C4-2B (cell line): ENCODE measurements at regions not wholly inside any gene's neighbourhood (a gene's known extent, or its start where the extent isn't known, plus 50 kb on each side); places are given as distances from the start of the nearest gene placed in this dataset.

Source experiments
- H3K27ac ChIP-seq: fragments of 450-650 bp; 2 replicates; pipeline ENCODE4 v1.5.1; 2017
- ZFX ChIP-seq: fragments of 450-650 bp; IDR thresholded peaks from 2 replicates; pipeline ENCODE4 v1.6.1; 2017
- TF ChIP-seq, protein P1 (sequence below): fragments of 450-650 bp; conservative IDR thresholded peaks from 2 replicates; pipeline ENCODE4 v1.5.1; 2017; ENCODE audit warnings: mild to moderate bottlenecking

DNA sequence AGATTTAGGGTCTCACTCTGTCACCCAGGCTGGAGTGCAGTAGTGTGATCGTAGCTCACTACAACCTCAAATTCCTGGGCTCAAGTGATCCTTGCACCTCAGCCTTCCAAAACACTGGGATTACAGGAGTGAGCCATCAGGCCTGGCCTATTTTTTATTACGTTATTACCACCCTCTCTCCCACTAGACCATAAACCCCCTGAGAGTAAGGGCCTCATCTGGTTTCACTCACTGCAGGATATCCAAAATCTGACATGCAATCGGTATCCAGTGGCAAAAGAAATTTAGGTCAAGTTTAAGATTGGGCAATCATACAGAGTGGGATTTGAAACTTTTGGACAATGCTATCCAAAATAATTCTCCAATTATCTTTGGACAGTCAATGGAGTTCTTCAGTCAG is 117.0 kb upstream of the NEBL start:
- TF ChIP-seq ZFX, result no peak
- TF ChIP-seq, protein P1, sequence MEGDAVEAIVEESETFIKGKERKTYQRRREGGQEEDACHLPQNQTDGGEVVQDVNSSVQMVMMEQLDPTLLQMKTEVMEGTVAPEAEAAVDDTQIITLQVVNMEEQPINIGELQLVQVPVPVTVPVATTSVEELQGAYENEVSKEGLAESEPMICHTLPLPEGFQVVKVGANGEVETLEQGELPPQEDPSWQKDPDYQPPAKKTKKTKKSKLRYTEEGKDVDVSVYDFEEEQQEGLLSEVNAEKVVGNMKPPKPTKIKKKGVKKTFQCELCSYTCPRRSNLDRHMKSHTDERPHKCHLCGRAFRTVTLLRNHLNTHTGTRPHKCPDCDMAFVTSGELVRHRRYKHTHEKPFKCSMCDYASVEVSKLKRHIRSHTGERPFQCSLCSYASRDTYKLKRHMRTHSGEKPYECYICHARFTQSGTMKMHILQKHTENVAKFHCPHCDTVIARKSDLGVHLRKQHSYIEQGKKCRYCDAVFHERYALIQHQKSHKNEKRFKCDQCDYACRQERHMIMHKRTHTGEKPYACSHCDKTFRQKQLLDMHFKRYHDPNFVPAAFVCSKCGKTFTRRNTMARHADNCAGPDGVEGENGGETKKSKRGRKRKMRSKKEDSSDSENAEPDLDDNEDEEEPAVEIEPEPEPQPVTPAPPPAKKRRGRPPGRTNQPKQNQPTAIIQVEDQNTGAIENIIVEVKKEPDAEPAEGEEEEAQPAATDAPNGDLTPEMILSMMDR, result no peak
- no peak overlapping the region for H3K27ac ChIP-seq

DNA sequence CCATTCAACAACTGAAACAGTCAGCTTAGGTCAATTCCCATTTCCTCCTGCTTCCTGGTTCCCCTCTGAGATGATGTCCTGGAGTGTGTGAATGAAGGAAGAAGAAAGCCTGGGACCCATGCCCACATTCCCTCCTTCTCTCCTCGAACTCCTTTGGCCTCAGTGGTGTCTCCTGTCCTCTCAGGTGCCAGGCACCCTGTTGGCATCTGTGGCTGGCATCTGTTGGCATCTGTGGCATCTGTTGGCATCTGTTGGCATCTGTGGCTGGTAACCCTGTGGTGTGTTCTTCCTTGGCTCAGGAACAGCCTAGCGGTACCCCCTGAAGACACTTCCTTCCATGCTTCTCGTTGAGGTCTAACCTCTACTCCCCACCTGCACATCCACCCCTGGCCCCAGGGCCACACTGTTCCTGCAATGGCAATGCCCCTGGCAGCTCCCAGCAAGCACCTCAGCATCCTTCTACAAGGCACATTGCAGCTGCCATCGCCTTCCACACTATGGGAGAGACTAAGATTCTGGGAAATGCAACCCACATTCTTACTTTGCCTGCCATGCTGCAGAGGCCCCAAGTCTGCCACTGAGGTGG is 114.4 kb upstream of the NEBL start:
- no peak overlapping the region for H3K27ac ChIP-seq
- TF ChIP-seq, protein P1, result no peak
- TF ChIP-seq ZFX, result no peak

DNA sequence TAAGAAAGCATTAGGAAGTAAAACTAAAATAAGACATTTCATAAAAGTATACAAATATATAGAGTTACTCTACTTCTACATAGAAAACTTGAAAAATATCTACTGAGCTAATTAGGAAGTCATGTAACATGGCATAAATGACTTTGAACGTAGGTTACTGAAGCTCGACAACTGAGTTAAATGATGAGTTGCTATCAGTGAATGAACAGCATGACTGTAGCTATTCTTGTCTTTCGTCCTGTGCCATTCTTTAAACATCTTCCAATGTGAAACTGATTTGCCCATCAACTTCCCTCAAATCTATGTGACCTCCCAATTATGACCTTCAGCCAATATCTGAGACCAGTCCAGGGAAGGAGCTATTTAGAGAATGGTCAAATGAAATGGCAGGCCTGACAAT is 113.5 kb upstream of the NEBL start:
- no peak overlapping the region for H3K27ac ChIP-seq
- TF ChIP-seq ZFX, result no peak
- TF ChIP-seq, protein P1, result no peak

DNA sequence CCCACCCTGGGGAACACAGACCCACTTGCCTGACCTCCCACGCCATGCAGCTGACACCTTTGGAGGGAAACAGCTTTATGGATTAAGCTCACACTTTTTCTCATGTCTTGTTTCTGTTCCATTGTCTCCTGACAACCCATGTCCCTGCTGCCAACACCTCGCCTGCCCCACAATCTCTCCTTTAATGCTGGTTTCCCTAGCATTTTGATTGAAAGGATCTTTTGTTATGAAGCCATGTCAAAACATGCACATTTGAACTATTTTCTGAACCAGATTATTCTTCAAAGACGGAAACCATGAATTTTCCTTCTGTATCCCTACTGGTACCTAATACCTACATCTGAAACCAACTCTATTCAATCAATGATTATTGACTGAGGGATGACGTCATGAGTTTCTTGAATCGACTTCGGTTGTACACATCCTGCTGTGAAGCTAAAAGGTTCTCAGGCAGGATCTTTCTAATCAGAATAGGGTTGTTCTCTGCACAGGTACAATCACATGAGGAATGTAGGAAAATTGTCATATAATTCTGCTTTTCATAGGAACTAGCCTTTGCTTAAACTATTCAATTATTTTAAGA is 106.2 kb upstream of the NEBL start:
- H3K27ac ChIP-seq, result no peak overlapping the region
- no peak for TF ChIP-seq ZFX

DNA sequence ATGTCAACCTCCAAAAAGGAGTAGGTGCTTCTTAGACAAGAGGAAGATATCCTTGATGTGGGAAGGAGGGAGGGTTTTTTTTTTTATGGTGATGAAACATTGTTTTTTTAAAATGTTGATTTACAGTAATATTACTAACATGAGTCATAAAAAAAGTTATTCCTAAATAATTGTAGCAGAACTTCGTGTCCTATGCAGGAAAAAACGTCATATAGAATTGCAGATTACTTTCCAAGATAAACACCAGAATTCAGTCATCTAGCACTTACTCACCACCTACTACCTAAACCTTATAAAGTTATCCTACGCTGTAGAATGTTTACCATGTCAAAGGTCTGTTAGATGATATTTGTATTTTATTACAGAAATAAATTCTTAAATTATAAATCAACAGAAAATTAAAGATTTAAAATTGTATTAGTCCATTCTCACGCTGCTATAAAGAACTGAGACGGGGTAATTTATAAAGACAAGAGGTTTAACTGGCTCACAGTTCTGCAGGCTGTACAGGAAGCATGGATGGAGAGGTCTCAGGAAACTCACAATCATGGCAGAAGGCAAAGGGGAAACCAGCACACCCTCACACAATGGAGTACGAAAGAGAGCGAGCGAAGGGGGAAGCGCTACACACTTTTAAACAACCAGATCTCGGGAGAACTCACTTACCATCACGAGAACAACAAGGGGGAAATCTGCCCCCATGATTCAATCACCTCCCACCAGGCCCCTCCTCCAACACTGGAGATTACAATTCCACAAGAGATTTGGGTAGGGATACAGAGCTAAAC is 105.2 kb upstream of the NEBL start:
- no peak overlapping the region for H3K27ac ChIP-seq
- TF ChIP-seq ZFX, result no peak
- TF ChIP-seq, protein P1, result no peak

DNA sequence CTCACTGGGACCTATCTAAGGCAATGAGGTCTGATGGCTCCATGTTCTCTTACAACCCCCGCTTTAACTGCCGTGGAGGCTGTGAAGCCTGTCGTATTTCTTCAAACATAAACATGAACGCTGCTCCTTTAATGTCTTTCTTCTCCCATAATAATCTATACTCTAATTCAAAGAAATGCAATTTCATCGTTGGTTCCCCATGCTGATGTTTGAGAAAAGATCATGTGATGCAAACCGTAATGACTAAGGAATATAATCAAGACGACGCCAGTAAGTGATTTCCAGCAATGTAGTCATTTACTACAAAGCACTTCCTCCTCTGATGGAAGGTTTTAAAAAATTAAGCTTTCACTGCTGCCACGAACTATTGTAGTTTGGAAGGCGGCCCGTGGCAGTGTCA is 102.6 kb upstream of the NEBL start:
- TF ChIP-seq ZFX, result no peak
- TF ChIP-seq, protein P1, result no peak
- no peak overlapping the region for H3K27ac ChIP-seq

DNA sequence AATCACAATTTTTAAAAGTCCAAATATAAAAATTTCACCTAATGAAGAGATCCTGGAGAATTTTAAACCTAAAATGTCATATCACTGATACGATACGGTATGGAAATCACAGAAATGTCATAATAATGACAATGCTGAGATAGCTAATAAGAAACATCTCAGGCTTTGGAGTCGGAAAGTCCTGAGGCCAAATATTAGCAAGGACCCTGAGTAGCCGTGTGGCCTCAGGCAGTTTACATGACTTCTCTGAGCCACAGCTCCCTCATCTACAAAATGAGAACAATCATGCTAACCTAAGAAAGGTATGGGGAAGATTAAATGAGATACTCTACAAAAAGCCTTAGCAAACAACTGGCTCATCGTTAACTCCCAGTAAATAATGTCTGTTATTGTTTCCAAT is 100.9 kb upstream of the NEBL start:
- no peak overlapping the region for H3K27ac ChIP-seq
- TF ChIP-seq ZFX, result no peak
- TF ChIP-seq, protein P1, result no peak
